ENCODE measurements at regions not wholly inside any gene's neighbourhood (a gene's known extent, or its start where the extent isn't known, plus 50 kb on each side); places are given as distances from the start of the nearest gene placed in this dataset.
"Not testable (repeated sequence)": the region's sequence is repeated elsewhere in the genome, so short reads cannot be mapped to it uniquely, and the experiment has no call there.

- TF ChIP-seq CTCF (IDR thresholded peaks at IDR 0.05; ENCODE audit: extremely low read depth in 1 of 2, insufficient read depth in 1 of 2, low read depth in 1 of 2, low read length in 2 of 2); POLR2A (IDR thresholded peaks at IDR 0.05; ENCODE audit: low read depth, low read length); JUN (IDR thresholded peaks at IDR 0.05; ENCODE audit: borderline replicate concordance, insufficient read depth, insufficient read length, low read depth); POLR2AphosphoS5 (IDR thresholded peaks at IDR 0.05; ENCODE audit: insufficient read depth, low read depth, low read length): not testable (repeated sequence)
Observed at GRCh38 chr1:777480-778180, 91.2 kb upstream of the OR4F16 start.
